GM12878 (cell line): ENCODE measurements at regions not wholly inside any gene's neighbourhood (a gene's known extent, or its start where the extent isn't known, plus 50 kb on each side); places are given as distances from the start of the nearest gene placed in this dataset.

Experiments
- CBX5 ChIP-seq: sonication (generic); IDR thresholded peaks from 2 replicates; pipeline ENCODE4 v1.6.1; 2016; ENCODE audit warnings: low read depth, moderate library complexity, mild to moderate bottlenecking, inconsistent platforms
- ETV6 ChIP-seq, 2 experiments: fragments of 450-650 bp in 1 of 2; IDR thresholded peaks in 1 of 2; conservative IDR thresholded peaks in 1 of 2; 2 replicates each; pipeline ENCODE4 v1.6.1; 2014; ENCODE audit warnings: antibody characterized with exemption in 1 of 2, borderline replicate concordance in 1 of 2, low read depth in 1 of 2, mild to moderate bottlenecking in 1 of 2, moderate library complexity in 1 of 2
- GABPA ChIP-seq: IDR thresholded peaks from 2 replicates; pipeline ENCODE4 v1.6.1; 2014; ENCODE audit warnings: antibody characterized with exemption, low read depth, mild to moderate bottlenecking, inconsistent platforms
- HDGF ChIP-seq: fragments of 450-650 bp; IDR thresholded peaks from 2 replicates; pipeline ENCODE4 v1.6.1; 2016; ENCODE audit warnings: antibody characterized with exemption
- JUNB ChIP-seq: IDR thresholded peaks from 2 replicates; pipeline ENCODE4 v1.6.1; 2016; ENCODE audit warnings: antibody characterized with exemption, mild to moderate bottlenecking
- MXI1 ChIP-seq: fragments of 150-350 bp; IDR thresholded peaks from 2 replicates; pipeline ENCODE4 v1.6.1; 2011; ENCODE audit warnings: low read depth, mild to moderate bottlenecking, inconsistent platforms, low read length, improper control_type of control experiment
- NFIC ChIP-seq: IDR thresholded peaks from 2 replicates; pipeline ENCODE4 v1.6.1; 2012; ENCODE audit warnings: low read depth, mild to moderate bottlenecking, inconsistent platforms, low read length, moderate library complexity
- PAX8 ChIP-seq: fragments of 450-650 bp; IDR thresholded peaks from 2 replicates; pipeline ENCODE4 v1.6.1; 2017; ENCODE audit warnings: mild to moderate bottlenecking, moderate library complexity
- POLR2A ChIP-seq: IDR thresholded peaks from 2 replicates; pipeline ENCODE4 v1.6.1; 2011; ENCODE audit warnings: low read depth, mild to moderate bottlenecking, low read length
- RCOR1 ChIP-seq: conservative IDR thresholded peaks from 2 replicates; pipeline ENCODE4 v1.6.1; 2012; ENCODE audit warnings: low read depth, low read length, improper control_type of control experiment
- SIN3A ChIP-seq: IDR thresholded peaks from 2 replicates; pipeline ENCODE4 v1.6.1; 2012; ENCODE audit warnings: low read depth, low read length, improper control_type of control experiment
- SP1 ChIP-seq: IDR thresholded peaks from one replicate; pipeline ENCODE4 v1.6.1; 2011; ENCODE audit warnings: low read depth, low read length
- ZNF24 ChIP-seq: fragments of 450-650 bp; IDR thresholded peaks from 2 replicates; pipeline ENCODE4 v1.6.1; 2017; ENCODE audit warnings: antibody characterized with exemption, mild to moderate bottlenecking
- TF ChIP-seq, protein P1 (sequence below), 3 experiments: IDR thresholded peaks in 2 of 3; conservative IDR thresholded peaks in 1 of 3; 2 replicates each; pipeline ENCODE4 v1.5.1; 2011; ENCODE audit warnings: low read depth in 3 of 3, low read length in 3 of 3, mild to moderate bottlenecking in 3 of 3, control low read depth in 2 of 3, moderate library complexity in 2 of 3, inconsistent platforms in 1 of 3, mixed read lengths in 1 of 3; ENCODE audit not compliant: control insufficient read depth in 2 of 3, insufficient read depth in 1 of 3; ENCODE audit errors: extremely low read depth in 1 of 3

DNA sequence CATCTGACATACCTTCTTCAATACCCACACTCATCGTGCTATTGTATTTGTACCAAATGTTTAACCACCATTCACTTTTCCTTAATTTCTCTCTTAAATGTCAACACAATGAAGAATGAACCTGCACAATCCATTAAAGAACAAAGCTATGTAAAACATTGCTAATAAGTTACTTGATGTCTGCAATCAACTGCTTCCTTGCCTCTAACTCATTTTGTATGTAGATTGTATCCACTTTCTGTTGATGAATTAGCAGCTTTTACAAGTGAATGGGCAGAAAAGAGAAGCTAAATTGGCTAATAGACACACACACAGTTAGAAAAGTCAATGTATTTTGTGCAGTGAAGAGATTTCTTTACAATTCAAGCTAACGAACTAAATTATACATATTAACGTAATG, 212.5 kb upstream of the NDST3 start:
- no peak for TF ChIP-seq ETV6 (conservative IDR thresholded peaks at IDR 0.05 in 1 of 2, IDR thresholded peaks at IDR 0.05 in 1 of 2; ENCODE audit: borderline replicate concordance in 1 of 2, low read depth in 1 of 2)
- TF ChIP-seq HDGF: no peak
- no peak for TF ChIP-seq RCOR1
- TF ChIP-seq PAX8: no peak
- TF ChIP-seq CBX5: no peak
- no peak for TF ChIP-seq NFIC
- no peak for TF ChIP-seq GABPA
- no peak for TF ChIP-seq MXI1
- TF ChIP-seq SIN3A: no peak
- TF ChIP-seq POLR2A: no peak
- TF ChIP-seq, protein P1, sequence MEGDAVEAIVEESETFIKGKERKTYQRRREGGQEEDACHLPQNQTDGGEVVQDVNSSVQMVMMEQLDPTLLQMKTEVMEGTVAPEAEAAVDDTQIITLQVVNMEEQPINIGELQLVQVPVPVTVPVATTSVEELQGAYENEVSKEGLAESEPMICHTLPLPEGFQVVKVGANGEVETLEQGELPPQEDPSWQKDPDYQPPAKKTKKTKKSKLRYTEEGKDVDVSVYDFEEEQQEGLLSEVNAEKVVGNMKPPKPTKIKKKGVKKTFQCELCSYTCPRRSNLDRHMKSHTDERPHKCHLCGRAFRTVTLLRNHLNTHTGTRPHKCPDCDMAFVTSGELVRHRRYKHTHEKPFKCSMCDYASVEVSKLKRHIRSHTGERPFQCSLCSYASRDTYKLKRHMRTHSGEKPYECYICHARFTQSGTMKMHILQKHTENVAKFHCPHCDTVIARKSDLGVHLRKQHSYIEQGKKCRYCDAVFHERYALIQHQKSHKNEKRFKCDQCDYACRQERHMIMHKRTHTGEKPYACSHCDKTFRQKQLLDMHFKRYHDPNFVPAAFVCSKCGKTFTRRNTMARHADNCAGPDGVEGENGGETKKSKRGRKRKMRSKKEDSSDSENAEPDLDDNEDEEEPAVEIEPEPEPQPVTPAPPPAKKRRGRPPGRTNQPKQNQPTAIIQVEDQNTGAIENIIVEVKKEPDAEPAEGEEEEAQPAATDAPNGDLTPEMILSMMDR (IDR thresholded peaks at IDR 0.05 in 2 of 3, conservative IDR thresholded peaks at IDR 0.05 in 1 of 3; ENCODE audit: control insufficient read depth in 2 of 3, extremely low read depth in 1 of 3, insufficient read depth in 1 of 3, low read depth in 3 of 3, low read length in 3 of 3): no peak
- TF ChIP-seq JUNB: no peak
- no peak for TF ChIP-seq SP1
- no peak for TF ChIP-seq ZNF24
